ENCODE measurements at regions not wholly inside any gene's neighbourhood (a gene's known extent, or its start where the extent isn't known, plus 50 kb on each side); places are given as distances from the start of the nearest gene placed in this dataset.
A peak's percentile ranks its signal among the peaks of the same experiment; 100 is the strongest.

GRCh38 chr6:81562169-81562568 is 190.3 kb downstream of the TENT5A start:
- Mint-ChIP-seq H3K27ac (ENCODE audit: low read depth, unreplicated experiment) (no peak overlapping the region), H3K4me1 (ENCODE audit: insufficient read depth, unreplicated experiment) (peaks cover 5% of the 10 kb centered on the region), H3K27me3 (ENCODE audit: insufficient read depth, unreplicated experiment) (no peaks in the 10 kb centered on the region), H3K4me3 (ENCODE audit: unreplicated experiment) (no peak overlapping the region), H3K36me3 (ENCODE audit: insufficient read depth, unreplicated experiment) (no peaks in the 10 kb centered on the region), H3K9me3 (ENCODE audit: unreplicated experiment) (no peaks in the 10 kb centered on the region)
- DNase-seq (ENCODE audit: unreplicated experiment), result peak; percentile 24
- intact Hi-C loops (cut with micrococcal nuclease), result no loop called here
- CTCF ChIA-PET, result no interaction called here
- BruUV-seq (replicated peaks), result no TSS peak
- POLR2A ChIA-PET, result no interaction called here
- no peak for TF ChIP-seq CTCF (IDR thresholded peaks at IDR 0.05; ENCODE audit: unreplicated experiment)

GRCh38 chr6:81561731-81562130 is 190.8 kb downstream of the TENT5A start:
- no peak for TF ChIP-seq CTCF (IDR thresholded peaks at IDR 0.05; ENCODE audit: unreplicated experiment)
- no peak overlapping the region for H3K4me3 Mint-ChIP-seq (ENCODE audit: unreplicated experiment)
- peaks cover 5% of the 10 kb centered on the region for H3K4me1 Mint-ChIP-seq (ENCODE audit: insufficient read depth, unreplicated experiment)
- DNase-seq (ENCODE audit: unreplicated experiment), result no peak
- POLR2A ChIA-PET, result no interaction called here
- H3K36me3 Mint-ChIP-seq (ENCODE audit: insufficient read depth, unreplicated experiment), result no peaks in the 10 kb centered on the region
- CTCF ChIA-PET, result interaction anchor here (0.6 kb wide), 1 partner anchor 100 kb away, joined by 4 read pairs; no protein-coding TSS in a partner anchor
- no TSS peak for BruUV-seq (replicated peaks)
- no peak overlapping the region for H3K27ac Mint-ChIP-seq (ENCODE audit: low read depth, unreplicated experiment)
- intact Hi-C loops (cut with micrococcal nuclease), result no loop called here
- no peaks in the 10 kb centered on the region for H3K27me3 Mint-ChIP-seq (ENCODE audit: insufficient read depth, unreplicated experiment)
- H3K9me3 Mint-ChIP-seq (ENCODE audit: unreplicated experiment), result no peaks in the 10 kb centered on the region

GRCh38 chr6:81561071-81561564 is 191.4 kb downstream of the TENT5A start:
- no TSS peak for BruUV-seq (replicated peaks)
- no peaks in the 10 kb centered on the region for H3K9me3 Mint-ChIP-seq (ENCODE audit: unreplicated experiment)
- CTCF ChIA-PET, result interaction anchor here (0.6 kb wide), 3 partner anchors 77 to 109 kb away, joined by 3 to 4 read pairs (median 3); no protein-coding TSS in a partner anchor
- peaks cover 5% of the 10 kb centered on the region for H3K4me1 Mint-ChIP-seq (ENCODE audit: insufficient read depth, unreplicated experiment)
- H3K36me3 Mint-ChIP-seq (ENCODE audit: insufficient read depth, unreplicated experiment), result no peaks in the 10 kb centered on the region
- peak; percentile 21 for DNase-seq (ENCODE audit: unreplicated experiment)
- no peak overlapping the region for H3K4me3 Mint-ChIP-seq (ENCODE audit: unreplicated experiment)
- H3K27me3 Mint-ChIP-seq (ENCODE audit: insufficient read depth, unreplicated experiment), result no peaks in the 10 kb centered on the region
- intact Hi-C loops (cut with micrococcal nuclease), result no loop called here
- POLR2A ChIA-PET, result no interaction called here
- TF ChIP-seq CTCF (IDR thresholded peaks at IDR 0.05; ENCODE audit: unreplicated experiment), result no peak
- H3K27ac Mint-ChIP-seq (ENCODE audit: low read depth, unreplicated experiment), result no peak overlapping the region

- TF ChIP-seq CTCF (IDR thresholded peaks at IDR 0.05; ENCODE audit: unreplicated experiment), result no peak
- Mint-ChIP-seq H3K27ac (ENCODE audit: low read depth, unreplicated experiment) (no peak overlapping the region), H3K36me3 (ENCODE audit: insufficient read depth, unreplicated experiment) (no peaks in the 10 kb centered on the region), H3K4me3 (ENCODE audit: unreplicated experiment) (no peak overlapping the region), H3K27me3 (ENCODE audit: insufficient read depth, unreplicated experiment) (no peaks in the 10 kb centered on the region), H3K9me3 (ENCODE audit: unreplicated experiment) (no peaks in the 10 kb centered on the region), H3K4me1 (ENCODE audit: insufficient read depth, unreplicated experiment) (peaks cover 5% of the 10 kb centered on the region)
- POLR2A ChIA-PET, result no interaction called here
- DNase-seq (ENCODE audit: unreplicated experiment), result no peak
- intact Hi-C loops (cut with micrococcal nuclease), result no loop called here
- CTCF ChIA-PET, result no interaction called here
- no TSS peak for BruUV-seq (replicated peaks)
Measured at GRCh38 chr6:81557811-81558210, 194.7 kb downstream of the TENT5A start.

All from MCF 10A (cell line).